Gastrocnemius medialis (tissue), 4 donors: ENCODE measurements at regions not wholly inside any gene's neighbourhood (a gene's known extent, or its start where the extent isn't known, plus 50 kb on each side); places are given as distances from the start of the nearest gene placed in this dataset.

Source experiments
- POLR2A ChIP-seq, 2 donors: fragments of 450-650 bp; IDR thresholded peaks; one replicate each; pipeline ENCODE4 v1.6.1; 2017; ENCODE audit warnings: antibody characterized with exemption in 2 of 2, mild to moderate bottlenecking in 2 of 2, moderate library complexity in 2 of 2
- TF ChIP-seq, protein P1 (sequence below), 5 experiments: fragments of 450-650 bp in 3 of 5; fragments of 200-600 bp in 2 of 5; sonication (generic) in 2 of 5; IDR thresholded peaks in 4 of 5; conservative IDR thresholded peaks in 1 of 5; 1 replicate in 4 of 5; 2 replicates in 1 of 5; pipeline ENCODE4 v1.5.1; 2016 to 2019; ENCODE audit warnings: antibody characterized with exemption in 5 of 5, mild to moderate bottlenecking in 3 of 5, moderate library complexity in 3 of 5

DNA sequence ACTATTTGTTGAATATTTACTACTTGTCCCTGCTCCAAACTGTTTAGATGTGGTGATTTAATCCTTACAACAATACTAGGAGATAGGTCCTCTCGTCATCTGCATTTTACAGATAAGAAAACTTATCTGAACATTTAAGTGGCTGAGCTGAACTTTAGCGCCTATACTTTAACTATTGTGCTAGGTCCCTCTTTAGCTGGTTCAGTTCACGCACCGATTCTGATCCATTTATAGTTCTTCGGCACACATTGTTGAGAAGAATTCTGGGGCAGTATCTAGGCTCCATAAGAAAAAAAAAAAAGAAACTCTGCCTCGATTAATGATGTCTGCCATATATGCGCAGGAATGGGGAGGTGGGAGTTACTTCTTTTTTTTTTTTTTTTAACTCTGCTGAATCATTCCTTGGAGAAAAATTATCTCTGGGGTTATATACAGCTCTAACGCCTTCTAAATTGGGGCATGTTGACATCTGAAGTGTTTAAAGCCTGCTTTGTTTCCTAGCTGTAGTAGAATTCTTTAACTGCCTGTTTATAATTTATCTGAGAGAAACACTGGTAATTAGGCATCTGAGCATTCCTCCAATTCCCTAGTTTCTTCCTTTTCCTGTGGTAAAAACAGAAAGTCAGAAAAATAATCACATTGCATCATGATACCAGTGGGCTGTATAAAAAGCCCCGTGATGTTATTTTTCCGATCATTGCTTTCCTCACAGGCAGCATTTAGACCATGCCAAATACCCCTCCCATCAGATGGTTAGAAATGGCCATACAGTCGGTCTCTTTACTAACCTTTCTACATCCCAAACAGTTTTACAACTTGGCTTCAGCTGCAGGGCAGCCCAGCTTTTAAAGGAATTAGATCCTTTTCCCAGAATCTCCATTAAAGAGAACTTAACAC, 98.5 kb upstream of the KDM7A start:
- no peak for TF ChIP-seq POLR2A (IDR thresholded peaks at IDR 0.05)
- TF ChIP-seq, protein P1, sequence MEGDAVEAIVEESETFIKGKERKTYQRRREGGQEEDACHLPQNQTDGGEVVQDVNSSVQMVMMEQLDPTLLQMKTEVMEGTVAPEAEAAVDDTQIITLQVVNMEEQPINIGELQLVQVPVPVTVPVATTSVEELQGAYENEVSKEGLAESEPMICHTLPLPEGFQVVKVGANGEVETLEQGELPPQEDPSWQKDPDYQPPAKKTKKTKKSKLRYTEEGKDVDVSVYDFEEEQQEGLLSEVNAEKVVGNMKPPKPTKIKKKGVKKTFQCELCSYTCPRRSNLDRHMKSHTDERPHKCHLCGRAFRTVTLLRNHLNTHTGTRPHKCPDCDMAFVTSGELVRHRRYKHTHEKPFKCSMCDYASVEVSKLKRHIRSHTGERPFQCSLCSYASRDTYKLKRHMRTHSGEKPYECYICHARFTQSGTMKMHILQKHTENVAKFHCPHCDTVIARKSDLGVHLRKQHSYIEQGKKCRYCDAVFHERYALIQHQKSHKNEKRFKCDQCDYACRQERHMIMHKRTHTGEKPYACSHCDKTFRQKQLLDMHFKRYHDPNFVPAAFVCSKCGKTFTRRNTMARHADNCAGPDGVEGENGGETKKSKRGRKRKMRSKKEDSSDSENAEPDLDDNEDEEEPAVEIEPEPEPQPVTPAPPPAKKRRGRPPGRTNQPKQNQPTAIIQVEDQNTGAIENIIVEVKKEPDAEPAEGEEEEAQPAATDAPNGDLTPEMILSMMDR (IDR thresholded peaks at IDR 0.05 in 4 of 5, conservative IDR thresholded peaks at IDR 0.05 in 1 of 5) = no peak
